ENCODE measurements at regions not wholly inside any gene's neighbourhood (a gene's known extent, or its start where the extent isn't known, plus 50 kb on each side); places are given as distances from the start of the nearest gene placed in this dataset.

GRCh38 chr10:83253011-83253671 lies 886.2 kb upstream of the GHITM start:
- no peak for FAIRE-seq

- FAIRE-seq, result no peak
These were observed 884.6 kb upstream of the GHITM start for GRCh38 chr10:83254698-83255097.

GRCh38 chr10:83262434-83262833 lies 876.9 kb upstream of the GHITM start:
- FAIRE-seq, result no peak

DNA sequence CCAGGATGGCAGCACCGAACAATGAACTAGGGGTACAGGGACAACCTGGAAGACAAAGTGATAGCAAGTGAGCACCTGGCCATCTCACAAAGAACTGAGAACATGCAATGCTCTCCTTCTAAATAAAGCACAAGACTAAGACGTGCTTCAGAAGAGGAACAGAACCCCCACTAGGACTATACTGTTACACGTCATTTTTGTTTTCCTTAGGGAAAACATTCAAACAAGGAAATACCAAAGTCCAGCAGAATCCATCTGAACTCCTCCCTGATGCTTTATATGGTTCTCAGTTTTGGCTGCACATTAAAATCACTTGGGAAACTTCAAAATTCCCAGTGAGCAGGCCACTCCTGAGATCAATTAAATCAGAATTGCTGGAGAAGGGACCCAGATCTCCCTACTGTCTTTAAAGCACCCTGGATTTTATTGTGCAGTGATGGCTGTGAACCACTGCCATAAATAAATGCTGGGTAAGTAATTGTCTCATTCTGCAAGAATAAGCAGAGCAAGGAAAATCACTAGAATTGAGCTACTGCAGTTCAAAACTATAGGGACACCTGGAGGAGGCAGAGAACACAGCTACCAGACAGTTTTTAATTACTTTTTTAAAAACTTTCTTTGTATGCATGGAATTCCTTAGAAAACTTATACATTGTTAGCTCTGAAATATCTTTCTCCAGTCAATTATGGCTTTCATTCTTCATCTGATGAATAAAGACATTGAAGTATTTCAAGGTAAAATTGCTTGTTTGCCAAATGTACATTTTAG lies 866.5 kb upstream of the GHITM start:
- FAIRE-seq, result no peak

DNA sequence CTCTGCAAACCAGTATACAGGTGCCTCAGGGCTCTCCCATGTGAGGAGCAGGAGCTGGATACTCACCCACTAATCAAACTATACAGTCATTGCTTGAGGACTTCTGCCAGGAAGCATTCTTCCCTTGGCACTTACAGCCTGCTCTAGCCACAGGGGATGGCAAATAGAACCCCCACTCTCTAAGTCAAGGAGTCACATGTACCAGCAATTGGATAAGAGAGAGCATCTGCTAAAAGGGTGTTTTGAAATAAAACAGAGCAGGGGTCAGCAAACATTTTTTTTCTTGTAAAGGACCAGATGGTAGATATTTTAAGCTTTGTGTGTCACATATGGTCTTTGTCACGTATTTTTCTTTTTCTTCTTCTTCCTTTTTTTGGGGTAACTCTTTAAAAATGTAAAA lies 865.2 kb upstream of the GHITM start:
- FAIRE-seq, result no peak

DNA sequence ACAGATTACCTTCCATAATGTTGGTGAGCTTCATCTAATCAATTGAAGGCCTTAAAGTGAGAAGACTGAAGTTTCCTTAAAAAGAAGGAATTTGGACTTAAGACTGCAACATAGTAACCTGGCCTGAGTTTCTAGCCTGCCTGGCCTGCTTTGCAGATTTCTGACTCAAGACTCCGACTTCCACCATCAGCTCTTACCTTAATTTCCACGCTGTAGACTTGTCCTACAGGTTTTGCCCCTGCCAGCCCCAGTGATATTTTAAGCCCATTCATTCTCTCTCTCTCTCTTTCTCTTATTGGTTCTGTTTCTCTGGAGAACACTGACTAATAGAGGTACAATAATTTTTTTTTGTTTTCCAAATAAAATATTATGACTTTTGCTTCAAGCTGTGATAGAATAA lies 862.3 kb upstream of the GHITM start:
- no peak for FAIRE-seq

GRCh38 chr10:83283151-83283550 lies 856.2 kb upstream of the GHITM start:
- FAIRE-seq, result no peak

- FAIRE-seq, result no peak
These were observed 851.9 kb upstream of the GHITM start for GRCh38 chr10:83287374-83287773.

- FAIRE-seq, result no peak
These were observed 849.9 kb upstream of the GHITM start for GRCh38 chr10:83289373-83289772.

DNA sequence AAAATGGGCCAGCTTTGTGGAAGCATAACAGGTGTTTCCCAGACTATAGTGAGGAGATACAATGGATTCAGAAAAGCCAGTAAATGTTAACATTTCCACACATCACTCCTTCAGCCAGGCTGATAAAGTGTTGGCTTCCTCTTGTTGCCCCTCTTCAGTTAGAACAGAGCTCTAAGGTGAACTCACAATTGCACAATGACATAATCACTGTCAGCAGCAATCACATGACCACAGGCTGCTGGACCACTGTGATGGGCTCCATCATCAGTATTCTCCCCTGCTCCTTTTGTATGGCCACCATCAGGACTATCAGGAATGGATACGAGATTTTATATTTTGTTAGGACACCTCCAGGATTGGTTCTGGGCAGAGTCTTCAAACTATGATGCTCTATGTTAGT lies 849.4 kb upstream of the GHITM start:
- FAIRE-seq, result no peak

GRCh38 chr10:83301732-83302131 lies 837.6 kb upstream of the GHITM start:
- FAIRE-seq, result no peak

DNA sequence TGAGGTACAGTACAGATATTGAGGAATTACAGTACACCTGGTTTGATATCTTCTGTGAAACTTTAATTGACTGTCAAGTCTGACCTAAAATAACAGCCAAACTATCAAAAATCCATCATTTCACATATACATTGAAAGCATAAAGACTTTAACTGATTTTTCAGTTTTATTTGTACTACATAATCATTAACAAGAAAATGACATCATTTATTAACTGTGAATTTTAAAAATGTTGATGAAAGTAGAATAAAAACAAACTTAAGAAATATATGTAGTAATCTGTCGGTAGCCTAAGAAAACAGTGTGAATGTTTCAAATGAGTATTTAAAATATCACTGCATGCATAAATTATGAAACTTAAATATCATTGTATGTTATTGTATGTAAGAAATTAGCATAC lies 836.7 kb upstream of the GHITM start:
- FAIRE-seq, result no peak

- FAIRE-seq, result no peak
These were observed 828.6 kb upstream of the GHITM start for GRCh38 chr10:83310688-83311087.

- FAIRE-seq, result no peak
These were observed 826.7 kb upstream of the GHITM start for GRCh38 chr10:83312570-83312969.

DNA sequence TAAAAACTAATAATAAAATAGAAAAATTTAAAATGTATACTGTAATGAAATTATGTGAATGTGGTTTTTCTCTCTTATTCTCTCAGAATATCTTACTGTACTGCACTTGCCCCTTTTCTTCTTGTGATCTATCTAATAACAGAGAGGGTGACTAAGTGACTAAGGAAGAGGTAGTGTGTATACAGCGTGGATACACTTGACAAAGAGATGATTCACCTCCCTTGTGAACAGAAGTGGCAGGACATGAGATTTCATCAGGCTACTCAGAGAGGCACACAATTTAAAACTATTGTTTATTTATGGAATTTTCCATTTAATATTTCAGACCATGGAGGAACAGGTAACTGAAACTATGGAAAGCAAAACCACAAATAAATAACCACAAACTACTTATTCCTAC lies 806.6 kb upstream of the GHITM start:
- no peak for FAIRE-seq

DNA sequence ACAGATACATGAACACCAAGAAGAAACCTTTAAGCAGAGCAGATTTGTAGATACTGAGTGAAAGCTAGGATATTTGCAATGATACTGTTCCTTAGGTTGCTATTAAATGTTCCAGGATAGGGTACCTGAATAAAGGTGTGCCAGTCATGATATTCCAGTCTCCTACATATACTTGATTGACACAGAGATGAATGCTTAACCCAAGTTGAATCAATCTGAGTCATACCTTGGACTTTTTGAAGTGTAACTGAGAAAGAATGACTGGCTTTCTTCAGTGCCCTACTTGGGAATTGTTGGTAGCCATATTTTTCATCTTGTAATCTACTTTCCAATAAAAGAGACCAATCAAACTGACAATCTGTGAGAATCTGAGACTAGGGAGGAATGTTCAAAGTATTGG lies 805.7 kb upstream of the GHITM start:
- FAIRE-seq, result no peak

DNA sequence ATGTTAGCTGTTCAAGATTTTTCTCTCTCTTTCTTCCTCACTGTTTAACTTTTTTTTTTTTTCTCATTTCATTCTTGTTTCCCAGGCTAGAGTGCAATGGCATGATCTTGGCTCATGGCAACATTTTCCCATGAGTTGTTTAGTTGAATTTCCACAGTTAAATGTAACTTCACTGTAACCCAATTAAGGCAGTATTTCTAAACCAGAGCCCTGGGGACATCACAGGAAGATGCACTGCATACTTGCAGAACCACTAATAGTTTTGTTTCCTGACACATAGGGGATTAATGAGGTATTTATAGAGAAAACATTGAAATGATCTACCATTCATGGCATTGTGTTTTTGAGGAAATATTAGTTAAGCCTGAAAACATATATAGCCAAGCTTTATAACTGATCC lies 795.6 kb upstream of the GHITM start:
- no peak for FAIRE-seq

- no peak for FAIRE-seq
These were observed 792.9 kb upstream of the GHITM start for GRCh38 chr10:83346266-83346910.

DNA sequence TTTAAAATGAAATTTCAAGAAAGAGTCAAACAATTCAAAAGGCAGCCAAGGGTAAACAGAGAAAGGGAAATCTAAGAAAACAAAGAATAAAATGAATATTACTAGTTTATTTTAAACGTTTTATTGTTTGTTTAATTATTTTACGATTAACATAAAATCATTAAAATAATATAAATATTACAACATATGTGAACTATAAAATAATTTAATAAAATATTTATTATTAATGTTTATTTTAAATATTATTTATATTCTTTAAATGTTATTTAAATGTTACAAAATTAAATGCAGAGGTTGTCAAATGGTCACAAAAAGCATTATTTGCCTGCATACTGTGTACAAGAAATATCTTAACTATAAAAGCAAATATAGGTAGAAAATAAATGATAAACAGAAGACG lies 786.7 kb upstream of the GHITM start:
- FAIRE-seq, result no peak

DNA sequence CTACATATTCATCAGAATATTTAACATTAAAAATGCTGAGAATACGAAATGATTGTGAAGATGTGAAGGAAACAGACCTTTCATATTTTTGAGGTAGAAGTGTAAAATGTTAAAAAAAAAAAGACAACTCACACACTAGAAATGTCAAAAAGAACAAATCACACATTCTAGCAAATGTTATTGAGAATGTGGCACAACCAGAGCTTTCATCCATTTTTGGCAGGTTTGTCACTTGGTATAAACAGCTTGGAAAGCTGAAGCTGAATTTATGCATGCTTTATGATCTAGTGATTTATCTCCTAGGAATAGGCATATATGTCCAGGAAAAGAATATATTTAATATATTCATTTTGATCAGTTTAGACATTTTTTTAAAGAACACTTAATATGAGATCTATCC lies 784.9 kb upstream of the GHITM start:
- FAIRE-seq, result no peak

DNA sequence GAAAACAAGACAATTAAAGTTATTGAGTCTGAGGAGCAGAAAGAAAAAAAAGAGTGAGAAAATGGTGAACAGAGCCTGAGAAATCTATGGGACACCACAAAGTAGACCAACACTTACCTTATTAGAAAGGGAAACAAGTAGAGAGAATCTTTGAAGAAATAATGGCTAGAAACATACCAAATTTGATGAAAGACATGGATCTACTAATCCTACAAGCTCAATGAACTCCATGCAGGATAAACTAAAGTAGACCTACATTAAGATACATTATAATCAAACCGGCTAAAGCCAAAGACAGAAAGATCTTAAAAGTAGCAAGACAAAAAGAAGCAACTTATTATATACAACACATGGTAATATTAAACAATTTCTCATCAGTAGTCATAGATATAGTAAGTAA lies 782.3 kb upstream of the GHITM start:
- no peak for FAIRE-seq

DNA sequence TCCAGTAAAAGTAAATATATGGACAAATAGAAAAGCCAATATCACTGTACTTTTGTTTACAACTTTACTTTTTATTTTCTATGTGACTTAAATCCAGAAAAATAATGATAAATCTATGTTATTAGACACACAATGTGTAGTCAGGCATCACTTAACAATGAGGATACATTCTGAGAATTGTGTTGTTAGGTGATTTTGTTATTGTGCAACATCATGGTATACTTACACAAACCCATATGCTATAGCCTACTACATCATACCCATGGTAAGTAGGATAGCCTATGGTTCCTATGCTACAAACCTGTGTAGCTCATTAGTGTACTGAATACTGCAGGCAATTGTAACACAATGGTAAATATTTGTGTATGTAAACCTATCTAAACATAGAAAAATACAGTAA lies 781.7 kb upstream of the GHITM start:
- FAIRE-seq, result no peak

GRCh38 chr10:83367036-83367435 lies 772.3 kb upstream of the GHITM start:
- no peak for FAIRE-seq

Measured in islet of Langerhans (tissue), 1 donor.